WTC11 (cell line): ENCODE measurements at regions not wholly inside any gene's neighbourhood (a gene's known extent, or its start where the extent isn't known, plus 50 kb on each side); places are given as distances from the start of the nearest gene placed in this dataset.

ENCODE experiments used
- ATF1 ChIP-seq: sonication (generic); formaldehyde crosslinking; IDR thresholded peaks from 2 replicates; pipeline ENCODE4 v1.8.1; 2023; ENCODE audit warnings: mild to moderate bottlenecking, moderate library complexity, missing genetic modification reagents
- ELF4 ChIP-seq: sonication (generic); formaldehyde crosslinking; IDR thresholded peaks from 2 replicates; pipeline ENCODE4 v1.8.1; 2022; ENCODE audit warnings: low read depth, mild to moderate bottlenecking, moderate library complexity, missing genetic modification reagents
- ESRRA ChIP-seq: sonication (generic); formaldehyde crosslinking; IDR thresholded peaks from 2 replicates; pipeline ENCODE4 v1.8.1; 2022; ENCODE audit warnings: mild to moderate bottlenecking, missing genetic modification reagents, borderline replicate concordance
- NR2C2 ChIP-seq: sonication (generic); formaldehyde crosslinking; IDR thresholded peaks from 2 replicates; pipeline ENCODE4 v1.8.0; 2022; ENCODE audit warnings: mild to moderate bottlenecking, missing genetic modification reagents
- SMAD4 ChIP-seq: sonication (generic); formaldehyde crosslinking; IDR thresholded peaks from 2 replicates; pipeline ENCODE4 v1.8.0; 2022; ENCODE audit warnings: mild to moderate bottlenecking, missing genetic modification reagents
- SP1 ChIP-seq: sonication (generic); formaldehyde crosslinking; conservative IDR thresholded peaks from 2 replicates; pipeline ENCODE4 v1.8.1; 2022; ENCODE audit warnings: missing genetic modification reagents
- ZNF121 ChIP-seq: sonication (generic); formaldehyde crosslinking; IDR thresholded peaks from 2 replicates; pipeline ENCODE4 v1.8.0; 2023; ENCODE audit warnings: missing genetic modification reagents
- ZNF317 ChIP-seq: sonication (generic); formaldehyde crosslinking; IDR thresholded peaks from 2 replicates; pipeline ENCODE4 v1.8.1; 2023; ENCODE audit warnings: low read depth, mild to moderate bottlenecking, moderate library complexity, missing genetic modification reagents, borderline replicate concordance
- ZNF671 ChIP-seq: fragments of 250-450 bp; sonication (Bioruptor Pico); IDR thresholded peaks from 2 replicates; pipeline ENCODE4 v1.8.0; 2021; ENCODE audit warnings: mild to moderate bottlenecking
- TF ChIP-seq, protein P1 (sequence below): fragments of 200-600 bp; IDR thresholded peaks from 2 replicates; pipeline ENCODE4 v1.8.0; 2022; ENCODE audit warnings: antibody characterized with exemption
- TF ChIP-seq, protein P2 (sequence below): sonication (generic); formaldehyde crosslinking; conservative IDR thresholded peaks from 2 replicates; pipeline ENCODE4 v1.8.1; 2022; ENCODE audit warnings: mild to moderate bottlenecking, missing genetic modification reagents
- TF ChIP-seq, protein P3 (sequence below): sonication (generic); formaldehyde crosslinking; IDR thresholded peaks from 2 replicates; pipeline ENCODE4 v1.8.1; 2023; ENCODE audit warnings: mild to moderate bottlenecking, moderate library complexity, missing genetic modification reagents

DNA sequence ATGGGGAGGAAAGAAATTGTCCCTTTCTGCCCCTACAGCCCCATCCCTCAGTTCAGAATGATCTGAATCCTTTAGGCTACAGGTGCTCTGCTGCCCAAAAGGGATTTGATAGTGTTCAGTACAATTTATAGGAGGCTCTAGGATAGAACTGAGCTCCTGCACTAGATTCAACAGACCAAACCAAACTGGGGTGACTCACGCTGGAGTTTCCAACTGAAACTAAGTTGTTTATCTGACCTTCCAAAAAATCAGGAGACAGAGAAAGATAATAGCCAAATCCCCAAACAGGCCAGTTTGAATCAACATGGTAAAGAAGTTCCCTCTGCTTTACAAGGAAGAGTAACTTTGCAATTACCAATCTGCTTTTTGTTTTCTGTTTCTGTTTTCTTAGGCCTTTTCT, 72.7 kb upstream of the MBOAT2 start:
- TF ChIP-seq SP1 (CRISPR knock-in tag) (no peak), NR2C2 (CRISPR knock-in tag) (no peak), SMAD4 (no peak), ZNF121 (no peak), ELF4 (no peak), ATF1 (no peak), ZNF671 (CRISPR knock-in tag) (no peak), ESRRA (CRISPR knock-in tag) (no peak), ZNF317 (no peak)
- TF ChIP-seq, protein P1, sequence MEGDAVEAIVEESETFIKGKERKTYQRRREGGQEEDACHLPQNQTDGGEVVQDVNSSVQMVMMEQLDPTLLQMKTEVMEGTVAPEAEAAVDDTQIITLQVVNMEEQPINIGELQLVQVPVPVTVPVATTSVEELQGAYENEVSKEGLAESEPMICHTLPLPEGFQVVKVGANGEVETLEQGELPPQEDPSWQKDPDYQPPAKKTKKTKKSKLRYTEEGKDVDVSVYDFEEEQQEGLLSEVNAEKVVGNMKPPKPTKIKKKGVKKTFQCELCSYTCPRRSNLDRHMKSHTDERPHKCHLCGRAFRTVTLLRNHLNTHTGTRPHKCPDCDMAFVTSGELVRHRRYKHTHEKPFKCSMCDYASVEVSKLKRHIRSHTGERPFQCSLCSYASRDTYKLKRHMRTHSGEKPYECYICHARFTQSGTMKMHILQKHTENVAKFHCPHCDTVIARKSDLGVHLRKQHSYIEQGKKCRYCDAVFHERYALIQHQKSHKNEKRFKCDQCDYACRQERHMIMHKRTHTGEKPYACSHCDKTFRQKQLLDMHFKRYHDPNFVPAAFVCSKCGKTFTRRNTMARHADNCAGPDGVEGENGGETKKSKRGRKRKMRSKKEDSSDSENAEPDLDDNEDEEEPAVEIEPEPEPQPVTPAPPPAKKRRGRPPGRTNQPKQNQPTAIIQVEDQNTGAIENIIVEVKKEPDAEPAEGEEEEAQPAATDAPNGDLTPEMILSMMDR, result no peak
- TF ChIP-seq, protein P2, sequence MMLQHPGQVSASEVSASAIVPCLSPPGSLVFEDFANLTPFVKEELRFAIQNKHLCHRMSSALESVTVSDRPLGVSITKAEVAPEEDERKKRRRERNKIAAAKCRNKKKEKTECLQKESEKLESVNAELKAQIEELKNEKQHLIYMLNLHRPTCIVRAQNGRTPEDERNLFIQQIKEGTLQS (CRISPR knock-in tag), result no peak
- TF ChIP-seq, protein P3, sequence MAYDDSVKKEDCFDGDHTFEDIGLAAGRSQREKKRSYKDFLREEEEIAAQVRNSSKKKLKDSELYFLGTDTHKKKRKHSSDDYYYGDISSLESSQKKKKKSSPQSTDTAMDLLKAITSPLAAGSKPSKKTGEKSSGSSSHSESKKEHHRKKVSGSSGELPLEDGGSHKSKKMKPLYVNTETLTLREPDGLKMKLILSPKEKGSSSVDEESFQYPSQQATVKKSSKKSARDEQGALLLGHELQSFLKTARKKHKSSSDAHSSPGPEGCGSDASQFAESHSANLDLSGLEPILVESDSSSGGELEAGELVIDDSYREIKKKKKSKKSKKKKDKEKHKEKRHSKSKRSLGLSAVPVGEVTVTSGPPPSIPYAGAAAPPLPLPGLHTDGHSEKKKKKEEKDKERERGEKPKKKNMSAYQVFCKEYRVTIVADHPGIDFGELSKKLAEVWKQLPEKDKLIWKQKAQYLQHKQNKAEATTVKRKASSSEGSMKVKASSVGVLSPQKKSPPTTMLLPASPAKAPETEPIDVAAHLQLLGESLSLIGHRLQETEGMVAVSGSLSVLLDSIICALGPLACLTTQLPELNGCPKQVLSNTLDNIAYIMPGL (CRISPR knock-in tag), result no peak
